Left lobe of liver (tissue), 2 donors: ENCODE measurements at regions not wholly inside any gene's neighbourhood (a gene's known extent, or its start where the extent isn't known, plus 50 kb on each side); places are given as distances from the start of the nearest gene placed in this dataset.

Experiments
- ATAC-seq: fragments of 200-7000 bp; cut with Tn5 transposase; one replicate; pipeline ENCODE4 v1.9.1; 2020; ENCODE audit warnings: mild to moderate bottlenecking, moderate library complexity
- DNase-seq: peaks from one replicate; pipeline ENCODE4 v3.0.0-alpha.2; 2020; ENCODE audit warnings: low spot score
- donor health status: DM: no; HTN: no; CAD: no; lungs with moderate emphysema.
- donor health status: DM: no; HTN: yes; CAD: no.

GRCh38 chr5:155402927-155403640 is 389.5 kb downstream of the KIF4B start:
- ATAC-seq = no peak
- DNase-seq = no peak

GRCh38 chr5:155406815-155407214 is 393.3 kb downstream of the KIF4B start:
- no peak for DNase-seq
- no peak for ATAC-seq

- no peak for ATAC-seq
- DNase-seq = no peak
Observed at GRCh38 chr5:155408465-155408864, 394.9 kb downstream of the KIF4B start.

DNA sequence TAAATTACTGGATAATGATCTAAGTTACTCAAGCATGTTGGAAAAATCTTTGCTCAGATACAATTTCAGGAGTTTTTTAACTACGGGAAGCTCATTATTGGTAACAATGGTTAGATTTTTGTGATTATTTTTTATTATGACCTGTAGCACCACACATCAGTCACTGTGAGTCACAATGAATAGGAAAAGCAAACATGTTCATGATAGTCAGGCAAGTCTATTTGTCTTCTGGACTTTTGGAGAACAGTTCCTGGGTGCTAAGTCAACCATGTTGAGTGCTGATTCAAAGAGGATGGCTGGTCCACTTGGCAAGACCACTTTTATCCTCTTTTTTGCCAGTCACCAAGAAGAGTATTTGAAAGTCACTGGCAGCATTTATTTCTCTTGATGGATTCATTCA is 403.2 kb downstream of the KIF4B start:
- DNase-seq = no peak
- ATAC-seq = no peak

DNA sequence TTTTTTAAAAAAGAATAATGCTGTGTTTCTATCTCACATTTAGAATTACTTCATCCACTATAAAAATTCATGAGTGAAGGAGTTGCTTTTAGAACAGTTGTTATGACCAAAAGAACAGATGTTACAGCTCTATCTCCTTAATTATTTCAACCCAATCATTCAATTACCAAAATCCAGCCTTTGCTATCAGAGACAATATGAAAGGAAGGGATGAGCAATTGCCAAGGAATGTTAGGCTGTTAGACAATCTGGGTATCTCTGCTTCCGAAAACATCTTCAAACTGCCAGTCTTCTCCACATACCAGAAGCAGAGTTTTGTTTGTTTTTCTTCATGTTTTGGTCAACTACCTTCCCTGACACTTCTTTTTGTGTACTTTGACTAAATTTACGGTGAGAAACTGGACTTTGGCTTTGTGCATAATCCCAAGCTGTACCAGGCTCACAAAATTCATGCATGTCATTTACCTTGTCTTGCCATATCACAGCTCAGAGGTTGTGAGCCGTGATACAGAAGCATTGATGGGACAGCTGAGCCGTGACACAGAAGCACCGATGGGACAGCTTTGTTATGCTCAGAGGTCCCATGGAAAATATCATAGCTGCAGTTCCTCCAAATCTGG is 405.5 kb downstream of the KIF4B start:
- peak; percentile 60 for ATAC-seq
- no peak for DNase-seq

DNA sequence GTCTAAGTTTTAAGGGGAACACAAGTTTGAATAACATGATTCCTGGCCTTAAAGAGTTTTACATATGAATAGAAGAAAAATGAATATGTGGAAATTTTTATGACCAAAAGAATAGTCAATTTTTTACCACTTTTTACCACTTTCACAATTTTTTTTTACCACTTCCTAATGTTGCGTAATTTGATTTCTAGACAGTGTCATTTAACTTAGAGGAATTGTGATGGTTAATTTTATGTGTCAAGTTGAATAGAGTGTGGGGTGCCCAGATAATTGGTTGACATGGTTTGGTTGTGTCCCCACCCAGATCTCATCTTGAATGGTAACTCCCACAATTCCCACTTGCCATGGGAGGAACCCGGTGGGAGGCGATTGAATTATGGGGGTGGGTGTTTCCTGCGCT is 416.6 kb downstream of the KIF4B start:
- ATAC-seq = no peak
- DNase-seq = no peak

- no peak for ATAC-seq
- DNase-seq = no peak
Observed at GRCh38 chr5:155434267-155434666, 420.7 kb downstream of the KIF4B start.

GRCh38 chr5:155434681-155435080 is 421.1 kb downstream of the KIF4B start:
- ATAC-seq = no peak
- no peak for DNase-seq

DNA sequence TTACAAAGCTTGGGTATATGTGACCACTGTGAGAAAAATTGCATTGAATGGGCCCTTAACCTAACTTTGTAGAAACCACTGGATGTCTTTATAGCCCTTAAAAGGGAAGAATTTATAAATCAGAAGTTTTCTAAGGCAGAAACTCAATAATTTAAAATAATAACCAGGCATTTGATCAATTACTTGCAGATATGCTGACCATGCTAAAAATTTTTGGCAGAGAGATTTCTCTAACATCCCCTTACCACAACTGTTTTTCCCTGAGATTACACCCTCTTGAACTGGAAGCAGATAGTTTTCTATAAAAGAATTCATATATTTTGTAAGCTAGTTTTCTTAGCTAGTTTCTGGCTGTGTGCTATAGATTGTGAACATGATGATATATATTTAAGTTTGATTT is 428.3 kb downstream of the KIF4B start:
- ATAC-seq (no peak), DNase-seq (no peak)

DNA sequence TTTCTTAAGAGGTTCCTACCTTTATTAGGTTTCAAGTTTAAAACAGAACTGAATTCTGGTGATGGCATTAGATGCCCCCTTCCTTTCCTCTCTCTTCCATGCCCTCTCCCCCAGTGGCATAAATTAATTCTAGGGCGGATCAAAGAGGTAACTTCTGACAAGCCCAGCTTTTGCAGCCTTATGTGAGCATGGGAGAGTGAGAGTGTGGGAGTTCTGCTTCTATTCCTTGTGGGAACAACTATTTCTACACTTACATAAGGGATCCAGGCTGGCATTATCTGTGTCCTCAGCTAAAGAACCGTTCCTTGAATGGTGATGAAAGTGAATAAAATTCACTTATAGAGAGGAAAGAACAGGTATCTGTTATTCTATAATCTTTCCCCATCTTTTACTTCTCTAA is 437.6 kb downstream of the KIF4B start:
- ATAC-seq (no peak), DNase-seq (no peak)

DNA sequence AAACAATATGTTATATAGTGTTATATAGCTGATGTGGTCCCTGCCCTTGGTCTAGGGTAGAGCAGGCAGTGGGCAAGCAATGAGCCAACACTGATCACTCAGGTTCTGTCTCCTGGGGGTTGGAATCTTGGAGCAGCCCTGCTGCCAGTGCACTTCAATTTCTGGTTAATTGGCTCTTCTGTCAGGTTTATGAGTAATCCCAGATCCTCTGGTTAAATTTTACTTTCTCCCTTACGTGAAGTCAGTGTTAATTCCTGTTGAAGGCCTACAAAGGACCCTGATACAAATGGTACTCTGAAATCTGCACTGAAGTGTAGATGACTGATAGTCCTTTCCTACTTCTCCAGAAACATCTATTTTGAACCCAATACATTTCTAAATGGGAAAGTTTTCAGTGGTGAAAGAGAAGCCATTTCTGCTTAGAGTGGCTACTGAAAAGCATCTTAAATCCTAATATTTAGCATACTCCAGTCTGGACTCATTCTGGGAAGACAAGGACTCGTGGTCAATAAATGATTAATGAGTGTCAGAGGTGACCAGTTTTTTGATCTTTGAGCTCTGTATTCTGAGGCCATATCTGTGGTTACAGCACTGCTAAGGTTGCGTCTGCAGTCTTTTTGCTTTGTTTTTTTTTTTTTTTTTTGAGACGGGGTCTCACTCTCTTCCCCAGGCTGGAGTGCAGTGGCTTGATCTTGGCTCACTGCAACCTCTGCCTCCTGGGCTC is 442.4 kb downstream of the KIF4B start:
- peak; percentile 71 for ATAC-seq
- no peak for DNase-seq

GRCh38 chr5:155459889-155460500 is 446.4 kb downstream of the KIF4B start:
- ATAC-seq (peak; percentile 24), DNase-seq (no peak)

- DNase-seq (peak; percentile 74), ATAC-seq (peak; percentile 86)
Observed at GRCh38 chr5:155460501-155460931, 447.0 kb downstream of the KIF4B start.

DNA sequence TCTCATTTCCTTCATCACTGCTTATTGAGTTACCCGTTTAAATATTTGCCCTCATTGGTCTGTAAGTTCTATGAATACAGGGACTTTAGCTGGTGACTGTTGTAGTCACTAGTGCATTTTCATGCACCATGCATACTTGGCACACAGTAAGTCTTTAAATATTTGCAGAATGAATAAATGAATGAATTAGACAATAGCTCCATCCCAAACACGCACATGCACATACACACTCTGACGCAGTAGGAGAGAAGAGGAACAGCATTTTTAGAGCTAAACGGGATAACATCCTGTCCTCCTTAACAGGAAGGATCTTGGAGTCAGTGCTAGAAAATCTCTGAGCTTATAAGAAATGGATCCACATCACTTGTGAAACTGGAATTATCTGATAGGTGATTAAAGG is 447.7 kb downstream of the KIF4B start:
- DNase-seq = no peak
- no peak for ATAC-seq

DNA sequence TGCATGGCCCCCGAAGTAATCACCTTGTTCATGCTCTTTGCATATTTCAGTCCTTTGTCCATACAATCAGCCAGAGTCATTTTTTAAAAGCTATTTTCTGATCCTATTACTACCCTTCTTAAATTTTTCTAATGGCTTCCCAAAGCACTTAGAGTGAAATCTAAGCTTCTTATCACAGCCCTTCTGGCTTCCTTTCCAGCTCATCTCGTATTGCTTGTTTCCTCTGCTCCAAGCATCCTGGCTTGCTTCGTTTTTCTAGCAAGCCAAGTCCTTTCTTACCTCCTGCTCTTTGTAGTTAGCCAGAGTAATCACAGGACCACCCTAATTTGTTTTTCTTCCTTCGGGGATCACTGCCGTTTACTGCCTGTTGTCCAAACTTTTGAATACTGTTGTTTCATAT is 453.3 kb downstream of the KIF4B start:
- no peak for ATAC-seq

GRCh38 chr5:155471027-155471426 is 457.5 kb downstream of the KIF4B start:
- DNase-seq (no peak), ATAC-seq (no peak)

More for the DNA sequence above, 453.3 kb downstream of the KIF4B start:
- DNase-seq = no peak

DNA sequence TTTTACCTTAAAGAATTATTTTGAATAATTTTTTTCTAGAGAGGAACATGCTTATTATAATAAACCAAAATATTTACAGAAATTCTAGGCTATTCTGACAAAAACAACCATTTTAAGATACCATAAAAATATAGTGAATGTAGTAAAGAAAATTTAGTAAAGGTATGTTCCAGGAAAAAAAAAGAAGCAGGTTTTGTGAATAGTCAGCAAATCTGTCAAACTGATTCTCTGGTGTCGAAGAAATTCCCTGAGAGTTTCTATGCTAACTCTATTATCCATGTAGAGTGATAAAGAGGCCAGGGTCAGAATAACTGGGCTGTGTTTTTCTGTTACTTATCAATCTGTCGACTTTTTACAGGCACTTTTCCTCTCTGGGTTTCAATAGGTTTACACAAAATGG is 459.2 kb downstream of the KIF4B start:
- DNase-seq (no peak), ATAC-seq (no peak)

DNA sequence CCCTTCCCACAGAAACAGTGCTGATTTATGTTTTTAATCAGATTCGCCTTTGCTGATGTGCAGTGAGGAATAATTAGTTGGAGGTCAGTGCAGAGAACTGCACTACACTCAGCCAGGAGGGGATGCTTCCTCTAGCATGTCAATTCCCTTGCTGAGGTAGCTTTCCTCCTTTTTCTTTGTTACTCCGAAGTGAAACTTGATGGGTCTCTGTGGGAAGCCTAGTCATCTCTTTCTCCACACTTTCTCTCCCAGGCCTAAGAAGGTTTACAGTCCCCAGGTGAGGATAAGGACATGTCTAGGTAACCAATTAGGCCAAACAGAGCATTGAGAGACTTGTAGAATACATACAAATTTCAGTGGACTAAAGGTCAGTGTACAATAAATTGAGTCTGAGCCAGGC is 461.8 kb downstream of the KIF4B start:
- ATAC-seq = no peak
- DNase-seq = no peak

GRCh38 chr5:155480731-155481131 is 467.2 kb downstream of the KIF4B start:
- ATAC-seq (no peak), DNase-seq (no peak)

DNA sequence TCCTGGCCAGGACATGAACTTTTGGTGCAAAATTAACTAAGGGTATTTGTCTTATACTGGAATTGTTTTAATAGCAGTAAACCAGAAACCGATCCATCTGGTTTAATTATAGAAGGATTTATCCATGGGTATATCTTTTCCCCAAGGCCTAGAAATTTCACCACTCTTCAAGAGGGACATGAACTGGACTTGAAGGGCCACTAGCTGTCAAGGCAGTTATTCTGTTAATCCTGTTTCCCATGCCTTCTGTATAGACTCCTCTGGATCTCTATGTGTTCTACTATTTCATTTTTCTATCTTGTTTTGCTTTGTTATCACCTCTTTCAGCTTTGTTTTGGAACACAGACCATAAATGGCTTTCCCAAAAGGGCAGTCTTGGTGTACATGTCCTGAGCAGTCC is 467.6 kb downstream of the KIF4B start:
- ATAC-seq (no peak), DNase-seq (no peak)

- DNase-seq = no peak
- ATAC-seq = no peak
Observed at GRCh38 chr5:155482428-155482827, 468.9 kb downstream of the KIF4B start.

DNA sequence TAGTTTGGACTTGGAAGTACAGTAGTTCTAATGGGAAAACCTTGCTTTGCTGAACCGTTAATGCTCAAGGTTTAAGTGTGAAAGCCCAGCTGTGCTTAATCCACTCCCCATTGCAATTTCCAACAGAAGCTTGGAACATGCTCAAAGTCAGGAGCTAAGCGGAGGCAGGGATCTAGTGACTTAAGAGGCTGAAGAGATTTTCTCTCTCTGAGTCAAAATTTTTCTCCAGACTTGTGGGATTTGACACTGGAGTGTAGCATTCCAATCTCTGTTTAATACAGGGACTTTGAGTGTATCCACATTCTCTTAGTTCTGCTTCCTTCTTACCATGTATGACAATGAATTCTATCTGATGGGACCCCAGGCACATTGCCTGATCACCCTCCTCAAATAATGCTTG is 471.8 kb downstream of the KIF4B start:
- no peak for DNase-seq
- ATAC-seq = no peak
